ENCODE measurements at regions not wholly inside any gene's neighbourhood (a gene's known extent, or its start where the extent isn't known, plus 50 kb on each side); places are given as distances from the start of the nearest gene placed in this dataset.

DNA sequence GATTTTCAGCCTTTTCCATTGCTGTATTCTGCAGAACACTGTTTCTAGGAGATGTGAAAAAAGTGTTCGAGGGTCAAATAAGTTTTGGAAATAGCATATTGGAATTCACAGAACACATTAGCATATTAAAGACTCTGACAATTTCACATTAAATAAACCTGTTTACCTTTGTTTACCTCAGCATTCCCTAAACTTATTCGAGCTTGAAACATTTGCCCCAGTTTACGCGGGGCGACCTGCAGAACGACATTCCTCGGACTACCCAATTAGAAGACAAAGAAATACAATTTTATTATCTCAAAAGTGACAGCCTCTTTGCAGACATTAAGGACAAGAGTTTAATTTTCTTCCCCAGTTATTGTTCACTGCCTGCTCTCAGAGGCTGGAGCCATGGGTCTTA lies 110.3 kb upstream of the NFIB start:
- no peak for DNase-seq (ENCODE audit: low read depth)
- H3K36me3 ChIP-seq (ENCODE audit: control insufficient read depth, insufficient read depth, low read length), result no peaks in the 10 kb centered on the region
- H3K4me3 ChIP-seq (ENCODE audit: low read depth, low read length), result no peak overlapping the region
- H3K27me3 ChIP-seq (ENCODE audit: control insufficient read depth, insufficient read depth, low read length), result peaks cover 3% of the 10 kb centered on the region
- TF ChIP-seq, protein P1, sequence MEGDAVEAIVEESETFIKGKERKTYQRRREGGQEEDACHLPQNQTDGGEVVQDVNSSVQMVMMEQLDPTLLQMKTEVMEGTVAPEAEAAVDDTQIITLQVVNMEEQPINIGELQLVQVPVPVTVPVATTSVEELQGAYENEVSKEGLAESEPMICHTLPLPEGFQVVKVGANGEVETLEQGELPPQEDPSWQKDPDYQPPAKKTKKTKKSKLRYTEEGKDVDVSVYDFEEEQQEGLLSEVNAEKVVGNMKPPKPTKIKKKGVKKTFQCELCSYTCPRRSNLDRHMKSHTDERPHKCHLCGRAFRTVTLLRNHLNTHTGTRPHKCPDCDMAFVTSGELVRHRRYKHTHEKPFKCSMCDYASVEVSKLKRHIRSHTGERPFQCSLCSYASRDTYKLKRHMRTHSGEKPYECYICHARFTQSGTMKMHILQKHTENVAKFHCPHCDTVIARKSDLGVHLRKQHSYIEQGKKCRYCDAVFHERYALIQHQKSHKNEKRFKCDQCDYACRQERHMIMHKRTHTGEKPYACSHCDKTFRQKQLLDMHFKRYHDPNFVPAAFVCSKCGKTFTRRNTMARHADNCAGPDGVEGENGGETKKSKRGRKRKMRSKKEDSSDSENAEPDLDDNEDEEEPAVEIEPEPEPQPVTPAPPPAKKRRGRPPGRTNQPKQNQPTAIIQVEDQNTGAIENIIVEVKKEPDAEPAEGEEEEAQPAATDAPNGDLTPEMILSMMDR (IDR thresholded peaks at IDR 0.05; ENCODE audit: insufficient read depth, low read length, poor library complexity, severe bottlenecking), result no peak

DNA sequence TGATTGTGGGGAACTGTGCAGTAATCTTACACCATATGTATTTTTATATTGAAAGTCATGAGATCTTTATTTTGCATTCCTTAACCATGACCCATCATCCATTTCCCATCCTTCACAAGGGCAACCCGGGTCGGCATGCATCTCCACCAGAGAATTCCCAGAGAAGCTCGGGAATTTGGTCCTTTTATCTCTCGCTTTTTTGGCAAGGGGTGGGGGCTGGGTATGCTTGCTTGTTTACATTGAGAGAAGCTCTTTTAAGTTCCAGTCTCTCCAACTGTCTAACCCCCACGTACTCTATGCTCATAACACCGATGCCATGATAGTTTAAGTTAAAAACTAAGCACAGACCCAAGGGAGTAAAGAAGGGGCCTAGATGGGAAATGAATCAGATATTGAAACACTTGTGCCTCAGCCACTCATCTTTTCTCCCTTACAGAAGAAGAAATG lies 109.9 kb upstream of the NFIB start:
- Histone ChIP-seq H3K27me3 (ENCODE audit: control insufficient read depth, insufficient read depth, low read length) (peaks cover 3% of the 10 kb centered on the region), H3K36me3 (ENCODE audit: control insufficient read depth, insufficient read depth, low read length) (no peaks in the 10 kb centered on the region), H3K4me3 (ENCODE audit: low read depth, low read length) (no peak overlapping the region)
- DNase-seq (ENCODE audit: low read depth), result no peak
- TF ChIP-seq, protein P1 (IDR thresholded peaks at IDR 0.05; ENCODE audit: insufficient read depth, low read length, poor library complexity, severe bottlenecking), result no peak

DNA sequence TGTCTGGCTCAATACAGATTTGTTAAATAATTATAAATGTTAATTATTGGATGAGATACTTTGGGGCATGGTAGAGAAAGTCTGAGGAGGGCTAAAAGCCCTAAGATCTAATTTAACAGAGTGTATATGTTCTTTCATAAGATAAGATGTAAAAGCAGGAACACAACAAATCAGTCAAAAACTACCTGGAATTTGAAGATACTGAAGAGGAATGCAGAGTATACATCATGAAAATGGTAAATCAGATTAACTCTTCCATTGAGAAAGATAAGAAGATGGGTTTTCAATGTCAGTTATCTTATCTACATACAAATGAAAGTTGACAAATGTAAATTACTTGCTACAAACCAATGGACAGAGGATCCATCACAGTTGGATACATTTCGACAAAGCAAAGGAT lies 107.3 kb upstream of the NFIB start:
- Histone ChIP-seq H3K4me3 (ENCODE audit: low read depth, low read length) (no peak overlapping the region), H3K36me3 (ENCODE audit: control insufficient read depth, insufficient read depth, low read length) (no peaks in the 10 kb centered on the region), H3K27me3 (ENCODE audit: control insufficient read depth, insufficient read depth, low read length) (peaks cover 3% of the 10 kb centered on the region)
- no peak for DNase-seq (ENCODE audit: low read depth)
- TF ChIP-seq, protein P1 (IDR thresholded peaks at IDR 0.05; ENCODE audit: insufficient read depth, low read length, poor library complexity, severe bottlenecking), result no peak

DNA sequence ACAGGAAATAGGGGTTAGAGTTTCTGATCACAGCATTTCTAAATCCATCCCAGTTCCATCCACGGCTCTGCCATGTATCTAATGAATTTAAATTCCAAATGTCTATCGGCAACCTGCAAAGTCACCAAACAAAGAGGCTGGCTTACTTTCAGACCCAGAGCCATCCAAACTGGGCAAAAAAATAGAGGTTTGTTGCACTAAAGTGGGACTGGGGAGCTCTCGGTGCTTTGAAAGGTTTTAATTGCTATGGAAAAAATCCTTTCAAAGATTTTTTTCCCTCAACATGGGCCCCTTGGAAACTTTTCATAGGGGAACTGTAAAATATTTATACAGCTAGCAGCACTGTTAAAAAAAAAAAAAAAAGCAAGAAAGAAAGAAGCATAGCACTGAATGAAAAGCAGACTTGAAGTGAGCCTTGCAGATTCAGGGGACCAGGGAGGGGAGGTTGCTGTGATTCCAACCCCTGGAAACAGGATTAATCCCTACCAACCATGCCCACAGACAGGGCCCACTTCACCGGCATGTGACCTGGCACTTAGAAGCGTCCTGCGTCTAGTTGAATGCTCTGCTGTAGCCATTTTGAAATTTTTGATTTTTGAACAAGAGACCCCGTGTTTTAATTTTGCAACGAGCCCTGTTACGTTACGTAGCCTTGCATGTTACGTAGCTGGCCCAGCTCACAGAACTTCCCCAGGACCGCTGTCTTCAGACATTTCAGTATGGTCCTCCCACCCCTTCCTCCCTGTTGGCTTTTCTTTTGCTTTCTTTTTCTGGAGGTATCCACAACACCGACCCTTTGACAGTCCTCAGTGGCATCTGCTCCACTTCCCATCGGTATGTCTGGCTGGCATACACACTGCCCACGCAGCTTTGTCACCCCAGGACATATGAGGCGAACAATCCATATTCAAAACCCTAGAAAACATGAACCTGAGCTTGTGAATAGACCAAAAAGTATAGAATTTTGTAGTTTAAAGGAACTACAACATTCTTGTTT lies 105.3 kb upstream of the NFIB start:
- no peaks in the 10 kb centered on the region for H3K27me3 ChIP-seq (ENCODE audit: control insufficient read depth, insufficient read depth, low read length)

DNA sequence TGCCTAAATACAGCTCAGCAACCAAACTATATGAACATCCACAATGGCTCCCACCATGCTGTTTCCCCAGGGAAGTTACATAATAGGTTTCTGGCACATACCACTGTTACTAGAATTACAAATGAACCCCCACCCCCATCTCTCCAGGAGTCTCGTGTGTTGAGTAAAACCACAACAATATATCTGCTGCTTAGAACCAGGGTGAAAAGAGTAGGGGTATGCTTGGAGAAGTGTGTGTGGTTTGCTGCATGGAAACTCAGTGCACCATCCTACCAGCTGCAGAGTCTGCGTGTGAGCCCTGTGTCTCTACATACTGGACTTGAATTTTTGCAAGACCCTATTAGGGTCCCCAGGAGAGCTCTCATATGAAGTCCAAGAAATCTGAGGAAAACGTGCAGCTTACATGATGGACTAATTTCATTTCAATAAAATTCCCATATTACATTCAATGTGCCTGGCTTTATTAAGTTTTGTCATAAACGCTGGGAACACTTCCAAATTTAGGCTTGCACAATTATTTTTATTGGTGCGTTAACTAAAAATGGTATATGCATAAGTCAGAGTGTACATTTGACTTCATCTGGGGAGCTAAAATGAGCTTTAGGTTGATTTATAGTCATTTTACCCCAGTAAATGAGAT lies 104.5 kb upstream of the NFIB start:
- Histone ChIP-seq H3K27me3 (ENCODE audit: control insufficient read depth, insufficient read depth, low read length) (no peaks in the 10 kb centered on the region), H3K4me3 (ENCODE audit: low read depth, low read length) (no peak overlapping the region), H3K36me3 (ENCODE audit: control insufficient read depth, insufficient read depth, low read length) (no peaks in the 10 kb centered on the region)
- DNase-seq (ENCODE audit: low read depth), result no peak
- TF ChIP-seq, protein P1 (IDR thresholded peaks at IDR 0.05; ENCODE audit: insufficient read depth, low read length, poor library complexity, severe bottlenecking), result no peak

More for the DNA sequence above, 105.3 kb upstream of the NFIB start:
- no peaks in the 10 kb centered on the region for H3K36me3 ChIP-seq (ENCODE audit: control insufficient read depth, insufficient read depth, low read length)
- TF ChIP-seq, protein P1 (IDR thresholded peaks at IDR 0.05; ENCODE audit: insufficient read depth, low read length, poor library complexity, severe bottlenecking), result no peak
- no peak overlapping the region for H3K4me3 ChIP-seq (ENCODE audit: low read depth, low read length)
- DNase-seq (ENCODE audit: low read depth), result no peak

Measured in kidney epithelial cell (primary cell).